ENCODE measurements at regions not wholly inside any gene's neighbourhood (a gene's known extent, or its start where the extent isn't known, plus 50 kb on each side); places are given as distances from the start of the nearest gene placed in this dataset.

GRCh38 chr7:79548727-79549126 is 95.3 kb upstream of the MAGI2 start:
- Histone ChIP-seq H3K4me3 (no peak overlapping the region), H3K4me1 (no peaks in the 10 kb centered on the region), H3K27me3 (no peaks in the 10 kb centered on the region), H3K36me3 (no peaks in the 10 kb centered on the region), H3K27ac (no peak overlapping the region), H3K9me3 (no peaks in the 10 kb centered on the region)
- intact Hi-C loops (cut with DNase I; ENCODE audit: low total_unique reads) = no loop called here
- DNase-seq = no peak
- TF ChIP-seq CTCF (IDR thresholded peaks at IDR 0.05) = no peak

- intact Hi-C loops (cut with DNase I; ENCODE audit: low total_unique reads) = no loop called here
- no peak for DNase-seq
- no peak for TF ChIP-seq CTCF (IDR thresholded peaks at IDR 0.05)
Measured at GRCh38 chr7:79547132-79547531, 93.7 kb upstream of the MAGI2 start.

GRCh38 chr7:79540592-79540991 is 87.1 kb upstream of the MAGI2 start:
- no peak overlapping the region for H3K4me3 ChIP-seq
- DNase-seq = no peak
- no peak overlapping the region for H3K27ac ChIP-seq
- H3K9me3 ChIP-seq = no peaks in the 10 kb centered on the region
- H3K27me3 ChIP-seq = no peaks in the 10 kb centered on the region
- H3K4me1 ChIP-seq = no peaks in the 10 kb centered on the region
- no peak for TF ChIP-seq CTCF (IDR thresholded peaks at IDR 0.05)
- no peaks in the 10 kb centered on the region for H3K36me3 ChIP-seq
- intact Hi-C loops (cut with DNase I; ENCODE audit: low total_unique reads) = no loop called here

More at GRCh38 chr7:79547132-79547531, 93.7 kb upstream of the MAGI2 start:
- no peaks in the 10 kb centered on the region for H3K4me1 ChIP-seq
- H3K27ac ChIP-seq = no peak overlapping the region
- H3K9me3 ChIP-seq = no peaks in the 10 kb centered on the region
- H3K4me3 ChIP-seq = no peak overlapping the region
- no peaks in the 10 kb centered on the region for H3K27me3 ChIP-seq
- H3K36me3 ChIP-seq = no peaks in the 10 kb centered on the region

- no peak for DNase-seq
- no peaks in the 10 kb centered on the region for H3K36me3 ChIP-seq
- no peak overlapping the region for H3K4me3 ChIP-seq
- H3K27ac ChIP-seq = no peak overlapping the region
- TF ChIP-seq CTCF (IDR thresholded peaks at IDR 0.05) = no peak
- H3K27me3 ChIP-seq = no peaks in the 10 kb centered on the region
- no peaks in the 10 kb centered on the region for H3K9me3 ChIP-seq
- intact Hi-C loops (cut with DNase I; ENCODE audit: low total_unique reads) = no loop called here
- H3K4me1 ChIP-seq = no peaks in the 10 kb centered on the region
Measured at GRCh38 chr7:79534128-79534527, 80.7 kb upstream of the MAGI2 start.

GRCh38 chr7:79531905-79532664 is 78.6 kb upstream of the MAGI2 start:
- H3K27me3 ChIP-seq = no peaks in the 10 kb centered on the region
- H3K4me1 ChIP-seq = no peaks in the 10 kb centered on the region
- intact Hi-C loops (cut with DNase I; ENCODE audit: low total_unique reads) = no loop called here
- DNase-seq = peak in 1 of 2 donors; percentile 34
- TF ChIP-seq CTCF (IDR thresholded peaks at IDR 0.05) = no peak
- H3K4me3 ChIP-seq = no peak overlapping the region
- no peaks in the 10 kb centered on the region for H3K9me3 ChIP-seq
- H3K36me3 ChIP-seq = no peaks in the 10 kb centered on the region
- H3K27ac ChIP-seq = no peak overlapping the region

Measured in tibial artery (tissue), 4 donors.